Stimulated activated naive CD8-positive, alpha-beta T cell treated with anti-CD3 and anti-CD28 coated beads, Interleukin-15, amount 100 ng/mL, for 72 hours (primary cell): ENCODE measurements at regions not wholly inside any gene's neighbourhood (a gene's known extent, or its start where the extent isn't known, plus 50 kb on each side); places are given as distances from the start of the nearest gene placed in this dataset.

Source experiments
- ATAC-seq: fragments of 150-1000 bp; cut with Tn5 transposase; 2 replicates; pipeline ENCODE4 v1.10.0; 2021; ENCODE audit warnings: mild to moderate bottlenecking, moderate library complexity
- DNase-seq, 2 donors: peaks; one replicate each; pipeline ENCODE4 v3.0.0; 2021 to 2022
- H3K27ac Mint-ChIP-seq, 2 donors: one replicate each; pipeline ENCODE4 v1.8.0; 2022; ENCODE audit warnings: mild to moderate bottlenecking in 2 of 2, mixed read lengths in 2 of 2, moderate library complexity in 2 of 2
- H3K27me3 Mint-ChIP-seq: one replicate; pipeline ENCODE4 v1.8.0; 2022; ENCODE audit warnings: mixed read lengths
- H3K4me1 Mint-ChIP-seq: one replicate; pipeline ENCODE4 v1.8.0; 2022; ENCODE audit warnings: mild to moderate bottlenecking, mixed read lengths
- H3K4me3 Mint-ChIP-seq, 2 donors: one replicate each; pipeline ENCODE4 v1.8.0; 2022; ENCODE audit warnings: mild to moderate bottlenecking in 2 of 2, mixed read lengths in 2 of 2, moderate library complexity in 1 of 2
- H3K9me3 Mint-ChIP-seq, 2 donors: one replicate each; pipeline ENCODE4 v1.8.0; 2022; ENCODE audit warnings: mixed read lengths in 2 of 2

- ATAC-seq (no peak), DNase-seq (no peak)
- H3K9me3 Mint-ChIP-seq, result peaks cover 0 to 17% of the 10 kb centered on the region in 2 donors
- no peak overlapping the region for H3K4me3 Mint-ChIP-seq
- H3K27ac Mint-ChIP-seq, result no peak overlapping the region
- H3K4me1 Mint-ChIP-seq, result no peaks in the 10 kb centered on the region
- no peaks in the 10 kb centered on the region for H3K27me3 Mint-ChIP-seq
Observed at GRCh38 chr4:125420526-125420925, 105.8 kb downstream of the FAT4 start.

GRCh38 chr4:125421547-125421946 is 106.8 kb downstream of the FAT4 start:
- peaks cover 0 to 17% of the 10 kb centered on the region in 2 donors for H3K9me3 Mint-ChIP-seq
- ATAC-seq, result no peak
- H3K4me3 Mint-ChIP-seq, result no peak overlapping the region
- H3K4me1 Mint-ChIP-seq, result no peaks in the 10 kb centered on the region
- no peak for DNase-seq
- no peak overlapping the region for H3K27ac Mint-ChIP-seq
- H3K27me3 Mint-ChIP-seq, result no peaks in the 10 kb centered on the region

- Mint-ChIP-seq H3K27me3 (no peaks in the 10 kb centered on the region), H3K27ac (no peak overlapping the region), H3K9me3 (peaks cover 0 to 17% of the 10 kb centered on the region in 2 donors), H3K4me3 (no peak overlapping the region), H3K4me1 (no peaks in the 10 kb centered on the region)
- DNase-seq (no peak), ATAC-seq (no peak)
Observed at GRCh38 chr4:125423124-125423523, 108.4 kb downstream of the FAT4 start.

- ATAC-seq (no peak), DNase-seq (no peak)
- H3K27ac Mint-ChIP-seq, result no peak overlapping the region
- H3K27me3 Mint-ChIP-seq, result no peaks in the 10 kb centered on the region
- H3K4me1 Mint-ChIP-seq, result no peaks in the 10 kb centered on the region
- H3K4me3 Mint-ChIP-seq, result no peak overlapping the region
- peaks cover 0 to 9% of the 10 kb centered on the region in 2 donors for H3K9me3 Mint-ChIP-seq
Observed at GRCh38 chr4:125428832-125429231, 114.1 kb downstream of the FAT4 start.

GRCh38 chr4:125430086-125430485 is 115.3 kb downstream of the FAT4 start:
- no peak for DNase-seq
- Mint-ChIP-seq H3K4me3 (no peak overlapping the region), H3K27ac (no peak overlapping the region), H3K27me3 (no peaks in the 10 kb centered on the region), H3K4me1 (no peaks in the 10 kb centered on the region), H3K9me3 (no peaks in the 10 kb centered on the region)
- no peak for ATAC-seq

- no peaks in the 10 kb centered on the region for H3K27me3 Mint-ChIP-seq
- no peak overlapping the region for H3K4me3 Mint-ChIP-seq
- no peak for DNase-seq
- peaks cover 0 to 13% of the 10 kb centered on the region in 2 donors for H3K9me3 Mint-ChIP-seq
- no peaks in the 10 kb centered on the region for H3K4me1 Mint-ChIP-seq
- H3K27ac Mint-ChIP-seq, result no peak overlapping the region
- no peak for ATAC-seq
Observed at GRCh38 chr4:125432078-125432477, 117.3 kb downstream of the FAT4 start.

- no peak for DNase-seq
- Mint-ChIP-seq H3K27ac (no peak overlapping the region), H3K4me1 (no peaks in the 10 kb centered on the region), H3K4me3 (no peak overlapping the region), H3K27me3 (no peaks in the 10 kb centered on the region), H3K9me3 (peaks cover 0 to 13% of the 10 kb centered on the region in 2 donors)
- ATAC-seq, result no peak
Observed at GRCh38 chr4:125433453-125433852, 118.7 kb downstream of the FAT4 start.

- no peak for DNase-seq
- no peak overlapping the region for H3K27ac Mint-ChIP-seq
- H3K4me3 Mint-ChIP-seq, result no peak overlapping the region
- no peaks in the 10 kb centered on the region for H3K4me1 Mint-ChIP-seq
- H3K27me3 Mint-ChIP-seq, result no peaks in the 10 kb centered on the region
- H3K9me3 Mint-ChIP-seq, result peaks cover 0 to 18% of the 10 kb centered on the region in 2 donors
- ATAC-seq, result no peak
Observed at GRCh38 chr4:125434136-125434535, 119.4 kb downstream of the FAT4 start.

GRCh38 chr4:125440814-125441213 is 126.1 kb downstream of the FAT4 start:
- Mint-ChIP-seq H3K4me1 (no peaks in the 10 kb centered on the region), H3K9me3 (peaks cover 0 to 28% of the 10 kb centered on the region in 2 donors), H3K27me3 (no peaks in the 10 kb centered on the region), H3K4me3 (no peak overlapping the region), H3K27ac (no peak overlapping the region)
- DNase-seq (no peak), ATAC-seq (no peak)

GRCh38 chr4:125444166-125444565 is 129.4 kb downstream of the FAT4 start:
- no peaks in the 10 kb centered on the region for H3K4me1 Mint-ChIP-seq
- no peak for DNase-seq
- no peak for ATAC-seq
- H3K27ac Mint-ChIP-seq, result no peak overlapping the region
- H3K27me3 Mint-ChIP-seq, result no peaks in the 10 kb centered on the region
- H3K9me3 Mint-ChIP-seq, result peaks cover 0 to 16% of the 10 kb centered on the region in 2 donors
- H3K4me3 Mint-ChIP-seq, result no peak overlapping the region

- no peak for ATAC-seq
- Mint-ChIP-seq H3K4me3 (no peak overlapping the region), H3K27ac (no peak overlapping the region), H3K4me1 (no peaks in the 10 kb centered on the region), H3K27me3 (no peaks in the 10 kb centered on the region), H3K9me3 (peaks cover 0 to 5% of the 10 kb centered on the region in 2 donors)
- no peak for DNase-seq
Observed at GRCh38 chr4:125445525-125445924, 130.8 kb downstream of the FAT4 start.

GRCh38 chr4:125447551-125448290 is 133.0 kb downstream of the FAT4 start:
- H3K4me3 Mint-ChIP-seq, result no peak overlapping the region
- no peaks in the 10 kb centered on the region for H3K27me3 Mint-ChIP-seq
- peaks cover 0 to 5% of the 10 kb centered on the region in 2 donors for H3K9me3 Mint-ChIP-seq
- DNase-seq, result no peak
- no peak for ATAC-seq
- no peak overlapping the region for H3K27ac Mint-ChIP-seq
- no peaks in the 10 kb centered on the region for H3K4me1 Mint-ChIP-seq

- Mint-ChIP-seq H3K27me3 (no peaks in the 10 kb centered on the region), H3K4me1 (no peaks in the 10 kb centered on the region), H3K27ac (no peak overlapping the region), H3K9me3 (peaks cover 0 to under 1% of the 10 kb centered on the region in 2 donors), H3K4me3 (no peak overlapping the region)
- DNase-seq, result no peak
- ATAC-seq, result no peak
Observed at GRCh38 chr4:125456075-125456474, 141.3 kb downstream of the FAT4 start.

- Mint-ChIP-seq H3K4me3 (no peak overlapping the region), H3K27ac (no peak overlapping the region), H3K9me3 (no peaks in the 10 kb centered on the region), H3K27me3 (no peaks in the 10 kb centered on the region), H3K4me1 (no peaks in the 10 kb centered on the region)
- ATAC-seq, result no peak
- no peak for DNase-seq
Observed at GRCh38 chr4:125459531-125459930, 144.8 kb downstream of the FAT4 start.

GRCh38 chr4:125461676-125462363 is 147.1 kb downstream of the FAT4 start:
- Mint-ChIP-seq H3K27ac (no peak overlapping the region), H3K4me3 (no peak overlapping the region), H3K9me3 (no peaks in the 10 kb centered on the region), H3K4me1 (no peaks in the 10 kb centered on the region), H3K27me3 (no peaks in the 10 kb centered on the region)
- ATAC-seq, result no peak
- no peak for DNase-seq

- Mint-ChIP-seq H3K9me3 (no peaks in the 10 kb centered on the region), H3K4me1 (no peaks in the 10 kb centered on the region), H3K27ac (no peak overlapping the region), H3K27me3 (no peaks in the 10 kb centered on the region), H3K4me3 (no peak overlapping the region)
- ATAC-seq (no peak), DNase-seq (no peak)
Observed at GRCh38 chr4:125464146-125464545, 149.4 kb downstream of the FAT4 start.
